Lower leg skin (tissue), 4 donors: ENCODE measurements at regions not wholly inside any gene's neighbourhood (a gene's known extent, or its start where the extent isn't known, plus 50 kb on each side); places are given as distances from the start of the nearest gene placed in this dataset.
A peak's percentile ranks its signal among the peaks of the same experiment; 100 is the strongest.

Experiments used
- DNase-seq, 2 donors: peaks; one replicate each; pipeline ENCODE4 v3.0.0-alpha.2; 2019; ENCODE audit warnings: low spot score in 2 of 2
- H3K4me3 ChIP-seq: fragments of 200-600 bp; sonication (generic); 2 replicates; pipeline ENCODE4 v1.5.1; 2017; ENCODE audit warnings: mild to moderate bottlenecking, low read depth; ENCODE audit not compliant: poor library complexity, severe bottlenecking
- CTCF ChIP-seq, 3 donors: fragments of 450-650 bp; IDR thresholded peaks; one replicate each; pipeline ENCODE4 v1.5.1; 2016; ENCODE audit warnings: antibody characterized with exemption in 3 of 3, mild to moderate bottlenecking in 3 of 3, moderate library complexity in 2 of 3
- POLR2A ChIP-seq, 2 donors: fragments of 450-650 bp; IDR thresholded peaks; one replicate each; pipeline ENCODE4 v1.6.1; 2016 to 2017; ENCODE audit warnings: antibody characterized with exemption in 2 of 2, mild to moderate bottlenecking in 1 of 2, moderate library complexity in 1 of 2
- WGBS, 2 donors: methylation state at CpG; one replicate each; pipeline ENCODE4 v1.1.5; 2018; 5-methylcytosine and 5-hydroxymethylcytosine counted together
- intact Hi-C: fragments of 100-400 bp; cut with DNase I; formaldehyde crosslinking; loops from one replicate; pipeline ENCODE4 v1.15.0; 2023; ENCODE audit warnings: low total_unique reads

DNA sequence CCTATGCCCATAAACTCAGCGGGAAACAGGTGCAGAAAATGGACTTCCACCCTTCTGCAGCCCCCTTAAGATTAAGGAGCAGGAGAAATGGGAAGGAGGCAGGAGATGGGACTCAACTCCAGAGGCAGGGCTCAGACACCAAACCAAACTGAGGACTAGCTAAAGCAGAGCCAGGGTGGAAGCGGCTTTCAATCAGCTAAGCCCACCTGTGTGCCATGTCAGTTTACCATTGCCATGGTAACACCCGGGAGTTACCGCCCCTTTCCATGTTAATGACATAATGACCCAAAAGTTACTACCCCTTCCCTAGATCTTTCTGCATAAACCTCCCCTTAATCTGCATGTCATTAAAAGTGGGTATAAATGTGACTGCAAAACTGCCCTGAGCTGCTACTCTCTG lies 653.5 kb downstream of the PTPRU start:
- no peak for TF ChIP-seq POLR2A (IDR thresholded peaks at IDR 0.05)
- no peak for TF ChIP-seq CTCF (IDR thresholded peaks at IDR 0.05)
- no peak overlapping the region for H3K4me3 ChIP-seq
- 71 to 78% methylated on average over 4 of the region's 4 CpGs for WGBS, 2 donors
- intact Hi-C loops: no loop called here
- DNase-seq: peak in 1 of 2 donors; percentile 49

- intact Hi-C loops: no loop called here
- no peak for TF ChIP-seq CTCF (IDR thresholded peaks at IDR 0.05)
- TF ChIP-seq POLR2A (IDR thresholded peaks at IDR 0.05): no peak
- 86 to 87% methylated on average over 2 of the region's 2 CpGs for WGBS, 2 donors
- peak in 1 of 2 donors; percentile 43 for DNase-seq
- H3K4me3 ChIP-seq: no peak overlapping the region
Measured at GRCh38 chr1:29884740-29885139, 648.4 kb downstream of the PTPRU start.

- 85 to 90% methylated on average over 12 of the region's 12 CpGs for WGBS, 2 donors
- H3K4me3 ChIP-seq: no peak overlapping the region
- TF ChIP-seq CTCF (IDR thresholded peaks at IDR 0.05) (no peak), POLR2A (IDR thresholded peaks at IDR 0.05) (no peak)
- intact Hi-C loops: no loop called here
- peak in 1 of 2 donors; percentile 45 for DNase-seq
Measured at GRCh38 chr1:29883986-29884385, 647.7 kb downstream of the PTPRU start.

DNA sequence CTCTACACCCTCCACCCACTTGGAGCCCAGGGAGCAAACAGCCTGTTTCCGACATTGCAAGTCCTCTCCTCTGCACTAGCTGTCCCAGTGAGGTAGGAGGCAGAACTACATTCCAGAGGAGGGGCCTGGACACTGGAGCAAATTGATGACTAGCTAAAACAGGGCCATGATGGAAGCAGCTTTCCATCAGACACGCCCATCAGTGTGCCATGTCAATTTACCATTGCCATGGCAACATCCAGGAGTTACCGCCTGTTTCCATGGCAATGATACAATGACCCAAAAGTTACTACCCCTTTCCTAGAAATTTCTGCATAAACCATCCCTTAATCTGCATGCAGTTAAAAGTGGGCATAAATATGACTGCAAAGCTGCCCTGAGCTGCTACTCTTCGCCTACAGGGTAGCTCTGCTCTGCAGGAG lies 647.1 kb downstream of the PTPRU start:
- H3K4me3 ChIP-seq: no peak overlapping the region
- no peak for TF ChIP-seq POLR2A (IDR thresholded peaks at IDR 0.05)
- no peak for TF ChIP-seq CTCF (IDR thresholded peaks at IDR 0.05)
- WGBS, 2 donors: 69 to 79% methylated on average over 4 of the region's 4 CpGs
- intact Hi-C loops: no loop called here
- peak in 1 of 2 donors; percentile 61 for DNase-seq

GRCh38 chr1:29880556-29880955 lies 644.2 kb downstream of the PTPRU start:
- no peak overlapping the region for H3K4me3 ChIP-seq
- TF ChIP-seq POLR2A (IDR thresholded peaks at IDR 0.05) (no peak), CTCF (IDR thresholded peaks at IDR 0.05) (no peak)
- 90 to 100% methylated on average over 1 of the region's 1 CpG for WGBS, 2 donors
- DNase-seq: no peak
- intact Hi-C loops: no loop called here

DNA sequence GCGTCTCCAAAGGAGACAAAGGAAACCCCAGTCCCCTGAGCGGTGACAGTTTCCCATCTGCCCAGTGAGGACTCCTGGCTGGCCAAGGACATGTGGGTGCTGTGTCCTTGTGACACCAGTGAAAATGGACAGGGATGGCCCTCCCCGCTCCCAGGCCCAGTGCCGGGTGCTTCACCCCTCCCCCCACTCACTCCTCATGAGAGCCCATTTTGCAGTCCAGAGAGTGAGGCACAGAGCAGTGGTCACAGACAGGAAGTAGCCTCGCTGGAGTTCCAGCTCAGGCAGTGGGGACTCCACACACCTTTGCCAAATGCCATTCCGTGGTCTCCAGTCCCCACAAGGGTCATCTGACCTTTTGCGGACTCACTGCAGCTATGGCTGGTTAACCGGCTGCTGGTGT lies 642.9 kb downstream of the PTPRU start:
- 67 to 77% methylated on average over 8 of the region's 8 CpGs for WGBS, 2 donors
- H3K4me3 ChIP-seq: no peak overlapping the region

More for the DNA sequence above, 642.9 kb downstream of the PTPRU start:
- intact Hi-C loops: no loop called here
- no peak for DNase-seq
- TF ChIP-seq POLR2A (IDR thresholded peaks at IDR 0.05) (no peak), CTCF (IDR thresholded peaks at IDR 0.05) (no peak)
